OCI-LY3 (cell line): ENCODE measurements at regions not wholly inside any gene's neighbourhood (a gene's known extent, or its start where the extent isn't known, plus 50 kb on each side); places are given as distances from the start of the nearest gene placed in this dataset.

ENCODE experiments used
- H2AFZ ChIP-seq: fragments of 200-600, 300-600 bp; shearing (Covaris generic); 2 replicates; pipeline ENCODE4 v1.6.0; 2014; ENCODE audit warnings: antibody characterized with exemption, low read depth, low read length
- H3K27ac ChIP-seq: fragments of 200-600, 300-600 bp; sonication (generic); 2 replicates; pipeline ENCODE4 v1.5.1; 2014; ENCODE audit warnings: mild to moderate bottlenecking, low read length, moderate library complexity, mixed read lengths
- H3K27me3 ChIP-seq: fragments of 200-600, 300-600 bp; sonication (generic); 2 replicates; pipeline ENCODE4 v1.6.1; 2014; ENCODE audit warnings: low read depth, low read length, mixed read lengths
- H3K36me3 ChIP-seq: fragments of 200-600, 300-600 bp; sonication (generic); replicated peaks from 2 replicates; pipeline ENCODE3; 2014; ENCODE audit warnings: low read depth, low read length, mixed read lengths
- H3K4me1 ChIP-seq: fragments of 300-600, 200-600 bp; sonication (generic); 2 replicates; pipeline ENCODE4 v1.6.1; 2014; ENCODE audit warnings: low read length, mixed read lengths
- H3K4me2 ChIP-seq: fragments of 200-600, 300-600 bp; sonication (generic); 2 replicates; pipeline ENCODE4 v1.6.1; 2014; ENCODE audit warnings: low read length, mixed read lengths
- H3K4me3 ChIP-seq: fragments of 300-600, 200-600 bp; sonication (generic); 2 replicates; pipeline ENCODE4 v1.5.1; 2014; ENCODE audit warnings: antibody characterized with exemption, mild to moderate bottlenecking, low read length, moderate library complexity
- H3K79me2 ChIP-seq: fragments of 300-600, 200-600 bp; shearing (Covaris generic); 2 replicates; pipeline ENCODE4 v1.6.1; 2014; ENCODE audit warnings: mild to moderate bottlenecking, low read length, mixed read lengths
- H3K9ac ChIP-seq: fragments of 300-600, 200-600 bp; shearing (Covaris generic); 2 replicates; pipeline ENCODE4 v1.6.0; 2014; ENCODE audit warnings: mild to moderate bottlenecking, low read length, moderate library complexity
- H3K9me3 ChIP-seq: fragments of 200-600, 300-600 bp; shearing (Covaris generic); 2 replicates; pipeline ENCODE4 v1.6.1; 2014; ENCODE audit warnings: low read length, mixed read lengths; ENCODE audit not compliant: insufficient read depth
- H4K20me1 ChIP-seq: fragments of 200-600, 300-600 bp; sonication (generic); 2 replicates; pipeline ENCODE4 v1.6.1; 2016; ENCODE audit warnings: low read length, mixed read lengths; ENCODE audit not compliant: insufficient read depth
- CTCF ChIP-seq: fragments of 200-600, 300-600 bp; sonication (generic); IDR thresholded peaks from 2 replicates; pipeline ENCODE4 v1.5.1; 2014; ENCODE audit warnings: antibody characterized with exemption, low read length, low read depth
- EZH2phosphoT487 ChIP-seq: fragments of 200-600 bp; shearing (Covaris generic); IDR thresholded peaks from 2 replicates; pipeline ENCODE4 v1.6.1; 2018; ENCODE audit warnings: antibody characterized with exemption, mixed run types, low read depth

- H3K9ac ChIP-seq: no peak overlapping the region
Measured at GRCh38 chr10:117889664-117890063, 157.1 kb downstream of the RAB11FIP2 start.

GRCh38 chr10:117892681-117893220 lies 154.0 kb downstream of the RAB11FIP2 start:
- TF ChIP-seq EZH2phosphoT487 (no peak), CTCF (no peak)
- Histone ChIP-seq H4K20me1 (no peaks in the 10 kb centered on the region), H2AFZ (no peak overlapping the region), H3K9me3 (no peaks in the 10 kb centered on the region), H3K36me3 (no peaks in the 10 kb centered on the region), H3K4me2 (no peak overlapping the region), H3K27me3 (no peaks in the 10 kb centered on the region), H3K79me2 (no peaks in the 10 kb centered on the region), H3K9ac (no peak overlapping the region), H3K4me3 (no peak overlapping the region), H3K4me1 (no peaks in the 10 kb centered on the region), H3K27ac (no peak overlapping the region)

More at GRCh38 chr10:117889664-117890063, 157.1 kb downstream of the RAB11FIP2 start:
- Histone ChIP-seq H3K4me3 (no peak overlapping the region), H3K27me3 (no peaks in the 10 kb centered on the region), H3K36me3 (no peaks in the 10 kb centered on the region), H3K9me3 (no peaks in the 10 kb centered on the region), H3K27ac (no peak overlapping the region), H3K4me1 (no peaks in the 10 kb centered on the region), H3K79me2 (no peaks in the 10 kb centered on the region), H2AFZ (no peak overlapping the region), H3K4me2 (no peak overlapping the region), H4K20me1 (no peaks in the 10 kb centered on the region)
- TF ChIP-seq CTCF (no peak), EZH2phosphoT487 (no peak)

GRCh38 chr10:117894339-117894738 lies 152.4 kb downstream of the RAB11FIP2 start:
- no peak for TF ChIP-seq EZH2phosphoT487
- no peak for TF ChIP-seq CTCF
- no peaks in the 10 kb centered on the region for H3K27me3 ChIP-seq
- no peak overlapping the region for H3K4me2 ChIP-seq

GRCh38 chr10:117896517-117896916 lies 150.2 kb downstream of the RAB11FIP2 start:
- TF ChIP-seq CTCF (no peak), EZH2phosphoT487 (no peak)
- Histone ChIP-seq H3K4me3 (no peak overlapping the region), H3K27me3 (no peaks in the 10 kb centered on the region), H3K9me3 (no peaks in the 10 kb centered on the region), H2AFZ (no peak overlapping the region), H3K79me2 (no peaks in the 10 kb centered on the region), H3K27ac (no peak overlapping the region), H3K4me1 (no peaks in the 10 kb centered on the region), H4K20me1 (no peaks in the 10 kb centered on the region), H3K36me3 (no peaks in the 10 kb centered on the region), H3K9ac (no peak overlapping the region), H3K4me2 (no peak overlapping the region)

More at GRCh38 chr10:117894339-117894738, 152.4 kb downstream of the RAB11FIP2 start:
- H4K20me1 ChIP-seq: no peaks in the 10 kb centered on the region
- H3K9me3 ChIP-seq: no peaks in the 10 kb centered on the region
- no peaks in the 10 kb centered on the region for H3K79me2 ChIP-seq
- no peak overlapping the region for H3K4me3 ChIP-seq
- H2AFZ ChIP-seq: no peak overlapping the region
- H3K36me3 ChIP-seq: no peaks in the 10 kb centered on the region
- no peaks in the 10 kb centered on the region for H3K4me1 ChIP-seq
- no peak overlapping the region for H3K9ac ChIP-seq
- H3K27ac ChIP-seq: no peak overlapping the region
